Fibroblast of mammary gland (primary cell): ENCODE measurements at regions not wholly inside any gene's neighbourhood (a gene's known extent, or its start where the extent isn't known, plus 50 kb on each side); places are given as distances from the start of the nearest gene placed in this dataset.

Experiments used
- DNase-seq: peaks from one replicate; pipeline ENCODE4 v3.0.0-alpha.2; 2010; ENCODE audit warnings: low read depth
- H3K4me3 ChIP-seq: 2 replicates; pipeline ENCODE4 v1.5.1; 2011; ENCODE audit warnings: low read depth, mild to moderate bottlenecking, low read length, moderate library complexity; ENCODE audit not compliant: control insufficient read depth
- CTCF ChIP-seq: conservative IDR thresholded peaks from 2 replicates; pipeline ENCODE4 v1.5.1; 2011; ENCODE audit warnings: low read depth, low read length, inconsistent platforms; ENCODE audit not compliant: control insufficient read depth, insufficient read depth

GRCh38 chrX:81791086-81791485 is 589.2 kb downstream of the SH3BGRL start:
- no peak for DNase-seq
- no peak for TF ChIP-seq CTCF
- H3K4me3 ChIP-seq: no peak overlapping the region
